Hepatocyte (in vitro differentiated cells): ENCODE measurements at regions not wholly inside any gene's neighbourhood (a gene's known extent, or its start where the extent isn't known, plus 50 kb on each side); places are given as distances from the start of the nearest gene placed in this dataset.

Source experiments
- EZH2 ChIP-seq: fragments of 200-600 bp; sonication (generic); IDR thresholded peaks from 2 replicates; pipeline ENCODE4 v1.6.1; 2016; ENCODE audit warnings: antibody characterized with exemption, mild to moderate bottlenecking, borderline replicate concordance
- TF ChIP-seq, protein P1 (sequence below): fragments of 200-600 bp; sonication (generic); IDR thresholded peaks from 2 replicates; pipeline ENCODE4 v1.5.1; 2016; ENCODE audit warnings: antibody characterized with exemption, mild to moderate bottlenecking; ENCODE audit not compliant: poor library complexity

DNA sequence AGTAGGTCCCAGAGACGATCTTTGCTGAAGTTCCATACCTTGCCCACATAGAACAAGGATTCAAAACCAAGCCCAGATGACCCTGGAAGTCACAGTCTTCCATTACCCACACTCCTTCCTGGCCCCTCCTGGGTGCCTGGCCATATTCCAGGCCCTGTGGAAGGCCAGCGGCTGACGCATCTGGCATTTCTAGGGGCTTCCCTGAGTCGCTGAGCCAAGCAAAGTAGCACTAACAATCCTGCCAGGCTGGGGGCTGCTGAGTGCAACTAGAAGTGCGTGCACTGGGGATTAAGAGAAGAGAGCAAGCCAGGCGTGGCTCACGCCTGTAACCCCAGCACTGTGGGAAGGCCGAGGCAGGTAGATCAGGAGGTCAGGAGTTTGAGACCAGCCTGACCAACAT is 175.2 kb upstream of the CPEB2 start:
- TF ChIP-seq, protein P1, sequence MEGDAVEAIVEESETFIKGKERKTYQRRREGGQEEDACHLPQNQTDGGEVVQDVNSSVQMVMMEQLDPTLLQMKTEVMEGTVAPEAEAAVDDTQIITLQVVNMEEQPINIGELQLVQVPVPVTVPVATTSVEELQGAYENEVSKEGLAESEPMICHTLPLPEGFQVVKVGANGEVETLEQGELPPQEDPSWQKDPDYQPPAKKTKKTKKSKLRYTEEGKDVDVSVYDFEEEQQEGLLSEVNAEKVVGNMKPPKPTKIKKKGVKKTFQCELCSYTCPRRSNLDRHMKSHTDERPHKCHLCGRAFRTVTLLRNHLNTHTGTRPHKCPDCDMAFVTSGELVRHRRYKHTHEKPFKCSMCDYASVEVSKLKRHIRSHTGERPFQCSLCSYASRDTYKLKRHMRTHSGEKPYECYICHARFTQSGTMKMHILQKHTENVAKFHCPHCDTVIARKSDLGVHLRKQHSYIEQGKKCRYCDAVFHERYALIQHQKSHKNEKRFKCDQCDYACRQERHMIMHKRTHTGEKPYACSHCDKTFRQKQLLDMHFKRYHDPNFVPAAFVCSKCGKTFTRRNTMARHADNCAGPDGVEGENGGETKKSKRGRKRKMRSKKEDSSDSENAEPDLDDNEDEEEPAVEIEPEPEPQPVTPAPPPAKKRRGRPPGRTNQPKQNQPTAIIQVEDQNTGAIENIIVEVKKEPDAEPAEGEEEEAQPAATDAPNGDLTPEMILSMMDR: no peak
- no peak for TF ChIP-seq EZH2
